A673 (cell line): ENCODE measurements at regions not wholly inside any gene's neighbourhood (a gene's known extent, or its start where the extent isn't known, plus 50 kb on each side); places are given as distances from the start of the nearest gene placed in this dataset.

Source experiments
- EZH2 ChIP-seq: fragments of 200-600 bp; sonication (generic); IDR thresholded peaks from 2 replicates; pipeline ENCODE4 v1.6.1; 2017; ENCODE audit warnings: borderline replicate concordance, low read depth, mild to moderate bottlenecking, mixed read lengths, antibody characterized with exemption, low read length; ENCODE audit not compliant: poor library complexity, severe bottlenecking
- TF ChIP-seq, protein P1 (sequence below): fragments of 300-800, 200-600 bp; sonication (generic); conservative IDR thresholded peaks from 2 replicates; pipeline ENCODE4 v1.5.1; 2017; ENCODE audit warnings: low read depth, mild to moderate bottlenecking, antibody characterized with exemption, low read length, moderate library complexity, mixed read lengths

DNA sequence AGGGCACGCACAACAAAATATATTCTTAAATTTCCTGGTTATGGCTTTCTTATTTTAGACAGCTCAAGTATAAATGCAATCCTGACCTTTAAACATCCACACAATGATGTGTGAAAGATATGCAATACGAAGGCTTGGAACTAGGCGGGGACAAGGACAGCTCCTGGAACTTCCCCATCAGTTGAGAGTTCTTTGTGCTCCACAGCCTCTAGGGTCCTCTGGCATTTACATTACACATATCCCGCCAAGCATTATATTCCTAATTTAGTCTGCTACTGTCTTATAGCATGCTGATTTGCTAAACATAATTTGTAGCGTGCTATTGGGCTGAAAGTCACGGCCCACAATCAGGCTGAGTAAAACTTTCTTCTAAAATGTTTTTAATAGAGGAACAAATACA, 74.4 kb downstream of the FTHL17 start:
- TF ChIP-seq, protein P1, sequence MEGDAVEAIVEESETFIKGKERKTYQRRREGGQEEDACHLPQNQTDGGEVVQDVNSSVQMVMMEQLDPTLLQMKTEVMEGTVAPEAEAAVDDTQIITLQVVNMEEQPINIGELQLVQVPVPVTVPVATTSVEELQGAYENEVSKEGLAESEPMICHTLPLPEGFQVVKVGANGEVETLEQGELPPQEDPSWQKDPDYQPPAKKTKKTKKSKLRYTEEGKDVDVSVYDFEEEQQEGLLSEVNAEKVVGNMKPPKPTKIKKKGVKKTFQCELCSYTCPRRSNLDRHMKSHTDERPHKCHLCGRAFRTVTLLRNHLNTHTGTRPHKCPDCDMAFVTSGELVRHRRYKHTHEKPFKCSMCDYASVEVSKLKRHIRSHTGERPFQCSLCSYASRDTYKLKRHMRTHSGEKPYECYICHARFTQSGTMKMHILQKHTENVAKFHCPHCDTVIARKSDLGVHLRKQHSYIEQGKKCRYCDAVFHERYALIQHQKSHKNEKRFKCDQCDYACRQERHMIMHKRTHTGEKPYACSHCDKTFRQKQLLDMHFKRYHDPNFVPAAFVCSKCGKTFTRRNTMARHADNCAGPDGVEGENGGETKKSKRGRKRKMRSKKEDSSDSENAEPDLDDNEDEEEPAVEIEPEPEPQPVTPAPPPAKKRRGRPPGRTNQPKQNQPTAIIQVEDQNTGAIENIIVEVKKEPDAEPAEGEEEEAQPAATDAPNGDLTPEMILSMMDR = no peak
- TF ChIP-seq EZH2 = no peak
